Fibroblast of skin of right biceps (primary cell): ENCODE measurements at regions not wholly inside any gene's neighbourhood (a gene's known extent, or its start where the extent isn't known, plus 50 kb on each side); places are given as distances from the start of the nearest gene placed in this dataset.
A peak's percentile ranks its signal among the peaks of the same experiment; 100 is the strongest.

Experiments
- DNase-seq: peaks from one replicate; pipeline ENCODE4 v3.0.0-alpha.2; 2013

DNA sequence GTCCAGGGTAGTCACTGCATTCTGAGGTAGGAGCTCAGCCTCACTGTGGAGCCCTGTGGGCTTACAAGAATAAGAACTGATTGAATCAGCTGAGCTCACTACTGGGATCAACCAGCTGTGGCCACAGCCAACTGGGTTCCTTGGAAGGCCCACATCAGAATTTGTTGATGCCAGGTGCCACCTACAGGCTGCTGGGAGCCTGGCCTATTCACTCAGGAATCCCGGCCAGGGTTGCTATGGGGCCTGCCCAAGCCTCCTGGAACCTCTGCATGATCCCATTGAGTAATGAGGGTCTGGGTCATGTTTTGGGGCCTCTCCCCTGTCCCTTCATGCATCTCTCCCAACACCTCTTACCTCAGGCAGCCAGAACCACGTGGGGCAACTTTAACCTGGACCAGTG is 53.9 kb upstream of the KIAA1210 start:
- peak; percentile 26 for DNase-seq

DNA sequence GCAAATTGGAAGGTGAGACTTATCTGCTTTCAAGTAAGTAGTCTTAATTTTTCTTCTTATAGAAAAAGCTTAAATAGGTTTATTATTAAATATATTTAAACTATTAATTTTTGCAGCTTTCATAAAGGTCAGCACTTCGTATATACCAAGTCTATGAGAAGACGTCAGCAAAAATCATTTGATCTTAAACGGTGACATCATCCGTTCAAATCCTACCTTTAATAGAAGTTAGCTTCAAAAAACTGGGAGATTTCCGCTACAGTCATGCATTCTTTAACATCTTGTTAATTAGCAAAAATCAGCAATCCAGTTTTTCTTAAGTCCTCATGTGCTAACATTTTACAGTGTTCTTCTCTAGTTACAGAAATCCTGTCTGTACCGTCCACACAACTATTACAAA is 49.9 kb upstream of the PGRMC1 start:
- DNase-seq, result no peak
